ENCODE measurements at regions not wholly inside any gene's neighbourhood (a gene's known extent, or its start where the extent isn't known, plus 50 kb on each side); places are given as distances from the start of the nearest gene placed in this dataset.
"Not testable (repeated sequence)": the region's sequence is repeated elsewhere in the genome, so short reads cannot be mapped to it uniquely, and the experiment has no call there.

GRCh38 chr6:139753198-139753861, 378.9 kb upstream of the CITED2 start:
- FAIRE-seq = peak; percentile 68
- peak; percentile 64 for DNase-seq (ENCODE audit: low spot score)

GRCh38 chr6:139752086-139752485, 377.6 kb upstream of the CITED2 start:
- DNase-seq (ENCODE audit: low spot score) (no peak), FAIRE-seq (no peak)

- DNase-seq (ENCODE audit: low spot score) (no peak), FAIRE-seq (no peak)
These were observed 376.7 kb upstream of the CITED2 start for GRCh38 chr6:139751179-139751578.

GRCh38 chr6:139748353-139749146, 374.1 kb upstream of the CITED2 start:
- DNase-seq (ENCODE audit: low spot score) (no peak), FAIRE-seq (no peak)

DNA sequence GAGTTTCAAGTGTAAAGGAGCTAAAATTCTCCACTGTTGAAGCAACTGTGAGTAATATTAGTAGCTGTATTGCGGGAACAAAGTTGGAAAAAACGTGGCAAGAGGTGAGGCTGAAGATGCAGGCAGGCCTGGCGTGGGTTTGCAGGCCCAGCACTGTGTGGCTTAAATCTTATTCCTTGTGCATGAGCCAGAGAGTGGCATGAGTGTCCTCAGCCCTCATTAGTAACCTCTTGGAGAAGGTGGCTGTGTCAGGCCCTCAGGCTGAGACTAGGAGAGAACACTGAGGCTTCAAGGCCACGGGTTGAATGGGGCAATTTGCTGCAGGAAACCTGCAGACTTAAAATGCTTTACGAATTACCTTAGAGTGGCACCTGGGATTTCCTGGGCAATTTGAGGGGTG, 372.7 kb upstream of the CITED2 start:
- DNase-seq (ENCODE audit: low spot score) = no peak
- no peak for FAIRE-seq

DNA sequence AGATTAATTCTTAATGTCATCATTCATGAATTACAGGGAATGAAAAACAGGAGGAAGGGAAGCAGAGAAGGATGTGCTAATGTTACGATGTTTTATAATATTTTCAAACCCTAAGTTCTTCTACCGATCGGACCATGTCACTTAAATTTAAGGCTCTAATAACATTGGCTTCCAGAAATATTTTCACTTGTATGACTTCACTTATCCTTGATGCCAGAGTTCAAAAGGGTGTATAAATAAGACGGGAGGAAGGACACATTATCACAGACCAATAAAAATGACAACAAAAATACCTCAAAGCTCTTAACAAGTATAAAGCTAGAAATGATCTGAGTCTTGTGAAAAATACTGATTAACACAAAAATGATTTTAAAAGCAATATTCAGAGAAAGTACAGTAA, 370.4 kb upstream of the CITED2 start:
- DNase-seq (ENCODE audit: low spot score) = no peak
- no peak for FAIRE-seq

DNA sequence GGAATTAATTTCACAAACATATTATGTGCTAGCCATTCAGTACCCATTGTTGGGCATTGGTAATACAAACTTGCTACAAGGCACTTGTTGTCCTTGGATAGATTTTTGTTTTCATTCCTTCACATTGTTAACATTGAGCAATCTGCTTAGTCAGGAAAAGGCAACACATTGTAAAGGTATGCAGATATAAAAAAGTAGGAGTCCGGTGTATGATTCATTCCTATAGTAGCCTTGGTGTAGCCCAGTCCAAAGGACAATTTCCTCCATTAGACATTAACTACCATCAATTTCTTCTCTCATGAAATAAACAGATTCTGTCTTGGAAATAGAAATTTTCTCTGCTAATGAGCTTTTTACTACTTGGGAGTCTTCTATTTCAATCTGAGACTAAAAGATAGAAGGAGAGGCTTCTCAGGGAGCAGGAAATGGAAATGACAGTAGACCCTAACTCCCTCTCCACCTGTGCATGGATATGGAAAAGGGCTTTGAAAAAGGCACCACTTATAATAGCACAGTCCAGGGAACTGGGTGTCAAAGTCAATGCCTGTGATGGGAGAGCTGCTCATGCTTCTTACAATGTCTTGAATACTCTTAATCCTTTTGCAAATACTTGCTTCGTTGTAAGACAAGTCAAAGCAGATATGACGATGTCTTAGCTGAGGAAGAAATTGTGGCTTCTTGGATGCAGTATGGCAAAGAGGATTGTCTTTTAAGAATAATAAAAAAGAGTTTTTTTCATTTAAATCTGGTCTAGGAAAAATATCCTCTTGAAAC, 369.4 kb upstream of the CITED2 start:
- DNase-seq (ENCODE audit: low spot score) (peak; percentile 92), FAIRE-seq (peak; percentile 93)

GRCh38 chr6:139742671-139743070, 368.2 kb upstream of the CITED2 start:
- FAIRE-seq (no peak), DNase-seq (ENCODE audit: low spot score) (no peak)

DNA sequence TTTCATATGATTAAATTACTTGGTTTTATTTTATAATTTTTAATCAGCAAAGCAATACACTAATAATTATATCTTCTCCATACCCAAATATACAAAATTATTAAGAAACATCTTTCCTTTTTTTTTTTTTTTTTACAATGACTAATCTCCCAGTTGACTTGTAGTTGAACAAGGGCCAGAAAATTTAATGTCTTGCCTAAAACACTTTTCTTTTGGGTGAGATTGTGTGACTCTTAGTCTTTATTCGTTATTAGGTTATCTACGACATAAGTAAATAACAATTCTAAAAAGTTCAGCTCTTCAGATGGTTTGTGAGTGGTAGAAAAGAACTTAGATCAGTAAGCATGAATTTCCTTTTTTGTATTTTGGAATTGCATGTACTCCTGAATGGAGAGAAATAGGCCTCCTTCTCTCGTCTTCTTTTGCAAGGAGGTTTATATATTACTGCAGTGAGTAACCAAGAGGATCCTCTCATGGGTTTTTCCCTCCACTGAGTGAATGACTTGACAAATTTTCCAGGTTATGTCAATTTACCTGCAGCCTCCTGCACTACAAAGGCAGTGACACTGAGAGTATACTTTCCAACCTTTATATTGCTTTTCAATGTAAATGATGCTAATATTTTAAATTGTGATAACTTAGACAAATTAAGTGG, 364.5 kb upstream of the CITED2 start:
- FAIRE-seq (peak; percentile 70), DNase-seq (ENCODE audit: low spot score) (no peak)

DNA sequence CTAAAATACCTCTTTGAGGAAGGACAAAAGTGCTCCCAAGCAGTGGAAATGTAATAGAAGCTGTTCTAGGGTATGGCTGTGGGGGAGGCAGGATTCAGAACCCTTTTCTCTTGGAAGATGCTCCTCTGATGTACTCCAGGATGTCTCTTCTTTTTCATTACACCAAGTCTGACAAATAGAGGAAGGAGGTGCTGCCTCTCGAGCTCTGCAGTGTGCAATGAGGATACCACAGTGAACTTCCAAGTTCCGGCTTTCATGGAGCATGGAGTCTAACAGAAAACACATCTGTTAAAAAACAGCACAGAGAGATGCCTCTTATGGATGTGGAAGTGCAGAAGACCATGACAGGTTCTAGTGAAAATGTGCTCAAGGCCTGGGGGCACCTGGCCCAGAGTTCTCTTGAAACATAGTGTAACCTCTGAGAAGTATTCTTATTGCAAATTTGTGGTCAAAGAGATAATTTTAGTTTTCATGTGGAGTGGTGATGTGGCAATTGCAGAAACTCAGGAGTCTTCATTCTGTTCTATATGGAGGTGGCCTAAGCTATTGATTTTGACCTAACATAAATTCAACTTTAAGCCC, 362.0 kb upstream of the CITED2 start:
- FAIRE-seq = no peak
- DNase-seq (ENCODE audit: low spot score) = no peak

- DNase-seq (ENCODE audit: low spot score) = peak; percentile 43
- peak; percentile 51 for FAIRE-seq
These were observed 358.0 kb upstream of the CITED2 start for GRCh38 chr6:139732451-139732850.

DNA sequence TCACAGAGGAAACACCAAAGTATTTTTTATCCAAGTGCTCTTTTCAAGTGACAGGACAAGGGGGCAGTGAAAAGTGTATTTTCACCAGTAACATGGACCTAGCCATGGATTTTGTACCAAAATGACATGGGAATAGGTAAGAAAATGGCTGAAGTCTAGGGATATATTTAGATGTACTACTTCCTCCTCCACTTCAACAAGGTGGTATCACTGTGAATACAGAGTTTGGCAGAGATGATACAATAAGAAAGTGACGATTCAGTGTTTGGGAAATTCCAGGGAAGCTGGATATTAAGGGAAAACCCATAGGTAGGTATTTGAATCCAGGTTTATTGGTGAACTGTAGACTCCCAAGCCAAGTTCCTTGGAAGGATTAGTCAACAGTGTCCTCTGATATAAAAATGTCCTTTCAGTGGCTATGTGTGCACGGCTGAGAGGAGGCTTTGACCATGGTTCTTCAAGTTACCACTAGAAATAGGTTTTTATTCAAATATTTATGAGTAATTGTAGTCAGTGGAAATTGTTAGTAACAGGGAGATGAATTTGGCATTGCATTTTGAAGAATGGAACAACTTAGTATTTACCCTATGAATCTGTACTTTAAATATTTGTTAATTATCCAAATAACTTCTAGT, 356.0 kb upstream of the CITED2 start:
- FAIRE-seq (no peak), DNase-seq (ENCODE audit: low spot score) (no peak)

DNA sequence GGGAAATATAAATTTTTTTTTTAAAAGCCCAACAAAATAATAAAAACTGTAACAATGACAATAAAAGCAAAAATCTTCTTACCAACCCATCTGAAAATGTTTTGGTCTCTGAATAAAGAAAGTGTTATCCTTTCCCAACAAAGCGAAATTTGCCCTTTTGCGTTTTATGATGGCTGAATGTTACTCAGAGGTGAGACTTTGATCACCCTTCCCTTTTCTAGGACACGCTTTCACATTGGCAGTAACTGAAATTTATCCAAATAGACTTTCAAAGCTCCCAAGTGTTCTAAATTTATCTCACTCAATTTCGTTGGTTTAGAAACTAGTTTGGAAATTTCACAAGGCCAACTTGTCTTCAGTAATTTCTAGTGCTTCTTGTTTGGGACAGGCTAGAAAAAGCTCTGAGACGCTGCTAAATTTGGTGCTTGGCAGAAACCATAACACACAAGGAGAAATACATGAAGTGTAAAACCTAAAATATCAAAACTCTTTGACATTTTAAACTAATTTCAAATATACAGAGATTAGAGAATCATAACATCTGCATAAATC, 354.5 kb upstream of the CITED2 start:
- no peak for FAIRE-seq
- DNase-seq (ENCODE audit: low spot score) = no peak

DNA sequence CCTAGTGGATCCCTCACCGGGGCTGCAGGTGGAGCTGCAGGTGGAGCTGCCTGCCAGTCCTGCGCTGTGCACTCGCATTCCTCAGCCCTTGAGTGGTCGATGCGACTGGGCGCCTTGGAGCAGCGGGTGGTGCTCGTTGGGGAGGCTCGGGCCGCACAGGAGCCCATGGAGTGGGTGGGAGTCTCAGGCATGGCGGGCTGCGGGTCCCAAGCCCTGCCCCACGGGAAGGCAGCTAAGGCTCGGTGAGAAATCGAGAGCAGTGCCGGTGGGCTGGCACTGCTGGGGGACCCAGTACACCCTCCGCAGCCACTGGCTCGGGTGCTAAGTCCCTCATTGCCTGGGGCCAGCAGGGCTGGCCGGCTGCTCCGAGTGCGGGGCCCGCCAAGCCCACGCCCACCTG, 351.8 kb upstream of the CITED2 start:
- FAIRE-seq; DNase-seq (ENCODE audit: low spot score): not testable (repeated sequence)

DNA sequence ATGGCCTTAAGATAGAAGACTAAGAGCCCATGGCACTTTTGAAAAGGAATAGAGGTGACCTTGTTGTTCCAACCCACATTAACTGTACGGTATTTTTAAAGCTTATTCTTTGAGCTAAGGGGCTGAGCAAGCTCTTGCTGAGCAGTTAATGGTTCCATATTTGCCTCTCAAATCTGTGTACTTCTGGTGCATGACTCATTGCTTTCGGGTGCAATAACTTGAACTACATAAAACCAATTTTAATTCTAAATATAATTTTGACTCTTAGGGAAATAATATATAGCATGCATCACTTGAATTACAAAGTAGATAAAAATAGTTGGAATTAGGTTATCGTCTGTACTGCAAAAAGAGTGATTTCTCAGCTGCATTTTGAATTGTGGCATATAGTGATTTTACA, 348.1 kb upstream of the CITED2 start:
- no peak for FAIRE-seq
- DNase-seq (ENCODE audit: low spot score) = no peak

- DNase-seq (ENCODE audit: low spot score) = no peak
- no peak for FAIRE-seq
These were observed 347.5 kb upstream of the CITED2 start for GRCh38 chr6:139721954-139722353.

GRCh38 chr6:139713900-139714506, 339.6 kb upstream of the CITED2 start:
- no peak for FAIRE-seq

DNA sequence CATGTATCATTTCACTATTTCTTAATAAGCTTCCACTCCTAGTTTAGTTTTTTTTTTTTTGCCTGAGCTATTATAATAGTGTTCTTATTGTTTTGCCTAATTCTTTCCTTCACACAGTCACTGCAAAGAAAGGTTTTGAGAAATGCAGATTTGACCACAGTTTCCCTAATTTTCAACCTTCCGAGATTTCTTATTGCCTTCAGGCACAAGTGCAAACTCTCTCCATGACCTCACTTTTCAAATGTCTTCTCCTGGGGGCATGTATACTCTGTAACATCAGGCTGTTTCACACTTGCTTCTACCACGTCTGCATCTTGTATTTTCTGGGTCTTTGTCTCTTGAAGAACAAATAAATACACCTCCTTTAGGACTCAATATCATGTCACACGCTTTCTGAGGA, 339.0 kb upstream of the CITED2 start:
- no peak for FAIRE-seq
- no peak for DNase-seq (ENCODE audit: low spot score)

More at GRCh38 chr6:139713900-139714506, 339.6 kb upstream of the CITED2 start:
- no peak for DNase-seq (ENCODE audit: low spot score)

GRCh38 chr6:139712830-139713229, 338.4 kb upstream of the CITED2 start:
- no peak for FAIRE-seq
- no peak for DNase-seq (ENCODE audit: low spot score)

All from RCC 7860 (cell line).